BLaER1 (cell line): ENCODE measurements at regions not wholly inside any gene's neighbourhood (a gene's known extent, or its start where the extent isn't known, plus 50 kb on each side); places are given as distances from the start of the nearest gene placed in this dataset.
A peak's percentile ranks its signal among the peaks of the same experiment; 100 is the strongest.

Source experiments
- H3K27ac ChIP-seq: shearing (Covaris generic); formaldehyde crosslinking; 2 replicates; pipeline ENCODE4 v1.8.1; 2022
- H3K27me3 ChIP-seq: shearing (Covaris generic); formaldehyde crosslinking; 2 replicates; pipeline ENCODE4 v1.8.1; 2022
- H3K36me3 ChIP-seq: shearing (Covaris generic); formaldehyde crosslinking; 2 replicates; pipeline ENCODE4 v1.8.1; 2022
- H3K4me1 ChIP-seq: shearing (Covaris generic); formaldehyde crosslinking; 2 replicates; pipeline ENCODE4 v1.8.1; 2022
- H3K4me2 ChIP-seq: shearing (Covaris generic); formaldehyde crosslinking; 2 replicates; pipeline ENCODE4 v1.8.1; 2022
- H3K4me3 ChIP-seq: shearing (Covaris generic); formaldehyde crosslinking; 2 replicates; pipeline ENCODE4 v1.8.1; 2022
- H3K9ac ChIP-seq: shearing (Covaris generic); formaldehyde crosslinking; 2 replicates; pipeline ENCODE4 v1.8.1; 2022
- H3K9me3 ChIP-seq: shearing (Covaris generic); formaldehyde crosslinking; 2 replicates; pipeline ENCODE4 v1.8.1; 2022
- H4K20me1 ChIP-seq: shearing (Covaris generic); formaldehyde crosslinking; 2 replicates; pipeline ENCODE4 v1.8.1; 2022
- Cebpa-rat ChIP-seq: shearing (Covaris generic); IDR thresholded peaks from 2 replicates; pipeline ENCODE4 v1.8.1; 2022

DNA sequence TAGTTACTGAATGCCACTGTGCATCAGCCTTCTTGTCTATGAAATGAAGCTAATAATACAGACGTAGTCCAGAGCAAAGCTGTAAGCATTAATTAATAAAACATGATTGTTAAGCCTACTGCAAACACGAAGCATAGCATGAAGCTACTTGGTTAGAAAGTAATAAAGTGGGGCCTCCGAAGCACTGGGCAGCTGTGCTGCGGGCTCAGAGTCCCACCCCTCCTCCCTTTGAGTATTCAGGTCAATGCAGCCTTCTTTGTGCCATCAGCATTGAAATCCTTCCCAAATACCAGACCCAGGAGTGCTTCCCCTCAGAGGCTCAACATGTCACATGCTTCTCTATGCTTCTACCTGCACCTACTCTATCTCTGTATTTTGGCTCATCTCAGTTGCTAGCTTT lies 1112.6 kb downstream of the IGSF11 start:
- no peaks in the 10 kb centered on the region for H3K9me3 ChIP-seq
- no peak overlapping the region for H3K4me2 ChIP-seq
- no peaks in the 10 kb centered on the region for H3K4me1 ChIP-seq
- no peak overlapping the region for H3K4me3 ChIP-seq
- H3K36me3 ChIP-seq, result no peaks in the 10 kb centered on the region
- H3K9ac ChIP-seq, result no peak overlapping the region
- H3K27ac ChIP-seq, result no peak overlapping the region
- no peaks in the 10 kb centered on the region for H3K27me3 ChIP-seq
- TF ChIP-seq Cebpa-rat, result no peak
- no peaks in the 10 kb centered on the region for H4K20me1 ChIP-seq

DNA sequence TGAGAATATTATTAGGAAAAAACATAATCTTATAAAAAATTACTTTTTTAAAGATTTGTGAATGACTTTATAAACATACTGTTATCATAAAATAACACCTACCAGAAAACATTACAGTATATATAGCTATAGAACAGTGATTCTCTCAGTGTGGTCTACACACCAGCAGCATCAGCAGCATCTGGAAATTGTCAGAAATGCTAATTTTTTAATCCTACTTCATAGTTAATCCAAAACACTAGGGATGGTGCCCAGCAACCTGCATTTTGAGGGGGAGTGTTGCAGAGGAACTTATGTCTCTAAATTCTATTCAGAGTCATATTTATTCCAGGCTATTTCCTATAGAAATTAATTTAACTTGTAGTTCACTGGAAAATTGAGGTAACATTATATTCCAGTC lies 1107.8 kb downstream of the IGSF11 start:
- Histone ChIP-seq H3K4me3 (no peak overlapping the region), H4K20me1 (no peaks in the 10 kb centered on the region), H3K27me3 (no peaks in the 10 kb centered on the region), H3K9ac (no peak overlapping the region), H3K27ac (no peak overlapping the region), H3K9me3 (no peaks in the 10 kb centered on the region), H3K4me1 (no peaks in the 10 kb centered on the region), H3K4me2 (no peak overlapping the region), H3K36me3 (no peaks in the 10 kb centered on the region)
- no peak for TF ChIP-seq Cebpa-rat

DNA sequence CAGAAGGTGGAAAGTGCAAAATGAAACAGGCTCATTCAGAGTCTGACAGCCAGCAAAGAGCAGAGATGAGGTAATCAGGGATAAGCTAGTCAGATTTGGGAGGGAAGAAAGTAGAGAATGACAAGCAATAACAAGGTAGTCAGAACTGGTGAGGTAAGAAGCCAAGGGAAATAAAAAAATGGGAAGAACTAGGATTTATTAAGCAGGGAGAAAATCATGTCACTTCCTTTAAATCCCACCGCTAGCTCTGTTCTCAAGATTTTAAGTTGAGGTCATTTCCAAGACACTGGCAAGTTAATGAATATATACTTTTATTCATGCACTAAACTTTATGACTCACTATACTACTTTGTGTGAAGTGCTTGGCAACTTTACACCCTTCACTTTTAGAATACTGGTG lies 1106.8 kb downstream of the IGSF11 start:
- Histone ChIP-seq H3K9ac (no peak overlapping the region), H4K20me1 (no peaks in the 10 kb centered on the region), H3K36me3 (no peaks in the 10 kb centered on the region), H3K4me1 (no peaks in the 10 kb centered on the region), H3K9me3 (no peaks in the 10 kb centered on the region), H3K4me3 (no peak overlapping the region), H3K27me3 (no peaks in the 10 kb centered on the region), H3K27ac (no peak overlapping the region), H3K4me2 (no peak overlapping the region)
- no peak for TF ChIP-seq Cebpa-rat

DNA sequence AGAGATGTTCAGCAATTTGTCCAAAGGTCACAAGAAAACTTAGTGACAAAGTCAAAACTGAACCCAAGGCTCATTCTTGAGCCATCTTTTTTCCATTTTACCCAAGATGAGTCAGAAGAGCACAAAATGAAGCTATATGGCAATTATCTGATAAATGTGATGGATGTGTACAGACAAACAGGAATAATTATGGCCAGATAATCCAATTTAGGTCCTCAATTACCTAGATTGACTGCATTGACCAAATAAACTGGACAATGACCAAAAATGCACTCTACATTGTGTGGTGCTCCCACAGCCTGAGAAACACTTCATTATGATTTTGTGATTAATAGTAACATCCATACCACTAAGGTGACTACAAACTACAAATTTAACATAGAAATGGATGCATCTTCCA lies 1105.8 kb downstream of the IGSF11 start:
- Histone ChIP-seq H3K4me1 (no peaks in the 10 kb centered on the region), H3K27me3 (no peaks in the 10 kb centered on the region), H3K9me3 (no peaks in the 10 kb centered on the region), H3K27ac (no peak overlapping the region), H3K4me2 (no peak overlapping the region), H3K36me3 (no peaks in the 10 kb centered on the region), H3K9ac (no peak overlapping the region), H3K4me3 (no peak overlapping the region), H4K20me1 (no peaks in the 10 kb centered on the region)
- no peak for TF ChIP-seq Cebpa-rat

DNA sequence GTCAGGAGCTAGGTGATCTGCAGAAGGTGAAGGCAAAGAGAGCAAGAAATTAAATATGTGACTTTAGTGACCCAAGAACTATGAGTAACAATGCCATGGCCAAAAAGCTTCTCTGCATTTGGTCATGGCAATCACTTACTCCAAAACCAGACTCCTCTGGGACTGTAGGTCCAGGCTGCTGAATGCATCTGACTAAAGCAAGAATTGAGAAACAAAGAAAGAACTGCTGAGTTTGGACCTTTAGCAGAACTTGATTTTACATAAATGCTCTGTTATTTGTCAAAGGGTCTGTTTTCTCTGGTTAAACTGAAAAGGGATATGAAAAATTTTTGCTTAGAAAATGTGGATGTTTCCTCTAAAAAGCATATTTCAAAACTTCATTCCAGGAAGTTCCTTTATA lies 1102.2 kb downstream of the IGSF11 start:
- Histone ChIP-seq H3K4me1 (no peaks in the 10 kb centered on the region), H3K27me3 (no peaks in the 10 kb centered on the region), H3K9me3 (no peaks in the 10 kb centered on the region), H3K4me3 (no peak overlapping the region), H3K27ac (no peak overlapping the region), H3K36me3 (no peaks in the 10 kb centered on the region), H3K9ac (no peak overlapping the region), H3K4me2 (no peak overlapping the region), H4K20me1 (no peaks in the 10 kb centered on the region)
- no peak for TF ChIP-seq Cebpa-rat

DNA sequence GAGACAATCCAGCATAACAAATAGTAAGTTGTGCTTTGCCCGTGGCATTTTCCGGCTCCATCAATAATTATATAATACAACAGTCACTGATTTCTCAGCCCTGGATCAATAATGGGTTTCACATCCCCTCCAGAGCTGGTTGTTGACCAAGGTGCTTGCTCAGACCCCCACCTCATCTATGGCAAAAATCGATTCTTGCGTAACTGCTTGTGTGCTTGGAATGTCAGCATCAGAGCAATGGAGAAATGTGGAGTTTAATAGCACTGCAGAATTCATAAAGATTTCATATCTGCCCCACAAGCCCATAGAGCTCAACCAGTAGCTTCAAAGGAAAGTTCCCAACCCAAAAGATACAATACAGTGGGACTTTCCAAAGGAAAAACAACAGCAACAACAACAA lies 1098.5 kb downstream of the IGSF11 start:
- peaks cover 3% of the 10 kb centered on the region; the same call in 1 of the 2 replicates for H3K4me1 ChIP-seq
- no peak overlapping the region for H3K4me2 ChIP-seq
- TF ChIP-seq Cebpa-rat, result 0 out of 2 replicates have a peak, but pooled peaks have one; percentile 42
- no peaks in the 10 kb centered on the region for H3K36me3 ChIP-seq
- no peaks in the 10 kb centered on the region for H3K27me3 ChIP-seq
- H4K20me1 ChIP-seq, result no peaks in the 10 kb centered on the region
- no peak overlapping the region for H3K27ac ChIP-seq
- H3K4me3 ChIP-seq, result no peak overlapping the region
- H3K9ac ChIP-seq, result no peak overlapping the region
- no peaks in the 10 kb centered on the region for H3K9me3 ChIP-seq

DNA sequence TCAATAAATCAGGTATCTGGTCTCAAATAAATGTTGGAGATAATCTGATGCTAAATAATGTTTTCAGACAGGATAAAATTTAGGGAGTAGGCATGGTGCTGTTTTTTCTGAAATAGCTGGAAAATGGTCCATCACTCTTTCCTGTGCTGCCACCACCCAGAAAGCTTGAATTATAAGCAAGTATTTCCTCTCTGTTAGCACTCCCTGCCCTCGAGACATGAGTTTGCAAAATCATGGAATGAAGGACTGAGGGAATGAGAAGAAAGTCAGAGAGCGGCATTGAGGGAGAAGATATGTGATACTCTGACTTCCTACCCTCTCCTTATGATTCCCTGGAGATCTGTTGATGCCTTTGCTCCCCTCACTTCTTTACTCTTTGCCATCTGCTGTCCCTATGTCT lies 1095.7 kb downstream of the IGSF11 start:
- H3K4me1 ChIP-seq, result peaks cover 12% of the 10 kb centered on the region
- H3K9ac ChIP-seq, result no peak overlapping the region
- no peak overlapping the region for H3K4me2 ChIP-seq
- no peaks in the 10 kb centered on the region for H3K27me3 ChIP-seq
- H3K4me3 ChIP-seq, result no peak overlapping the region
- H4K20me1 ChIP-seq, result no peaks in the 10 kb centered on the region
- H3K36me3 ChIP-seq, result no peaks in the 10 kb centered on the region
- no peaks in the 10 kb centered on the region for H3K9me3 ChIP-seq
- TF ChIP-seq Cebpa-rat, result no peak
- no peak overlapping the region for H3K27ac ChIP-seq

DNA sequence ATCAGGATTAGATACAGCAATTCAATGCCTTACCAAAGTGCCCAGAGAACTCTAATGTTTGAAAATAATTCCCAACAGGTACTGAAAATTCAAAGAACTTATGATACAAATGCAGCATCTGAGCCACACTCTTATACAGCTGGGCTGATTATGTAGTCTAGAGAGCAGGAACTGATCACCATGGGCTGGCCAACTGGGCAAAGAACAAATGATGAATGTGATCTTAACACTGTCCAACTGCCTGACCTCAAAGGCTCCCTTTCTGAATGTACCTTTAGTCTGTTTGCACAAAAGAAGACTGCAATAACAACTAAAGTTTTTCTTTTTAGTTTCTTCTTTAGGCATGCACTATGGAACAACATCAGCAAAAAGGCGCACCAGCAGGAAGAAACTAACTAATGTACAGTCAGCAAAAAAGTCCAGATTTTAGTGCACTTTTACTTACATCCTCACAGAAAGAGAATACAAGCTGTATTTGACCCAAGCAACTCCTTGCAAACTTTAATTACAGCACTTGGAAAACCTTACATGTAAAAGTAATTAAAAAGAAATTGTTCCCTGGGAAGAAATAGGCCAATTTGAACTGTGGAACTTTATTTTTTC lies 1095.1 kb downstream of the IGSF11 start:
- H3K4me1 ChIP-seq, result peaks cover 16% of the 10 kb centered on the region
- no peaks in the 10 kb centered on the region for H4K20me1 ChIP-seq
- no peak overlapping the region for H3K9ac ChIP-seq
- no peaks in the 10 kb centered on the region for H3K36me3 ChIP-seq
- no peak overlapping the region for H3K4me3 ChIP-seq
- no peak for TF ChIP-seq Cebpa-rat
- H3K27ac ChIP-seq, result no peak overlapping the region
- H3K4me2 ChIP-seq, result no peak overlapping the region
- H3K27me3 ChIP-seq, result no peaks in the 10 kb centered on the region
- H3K9me3 ChIP-seq, result no peaks in the 10 kb centered on the region

DNA sequence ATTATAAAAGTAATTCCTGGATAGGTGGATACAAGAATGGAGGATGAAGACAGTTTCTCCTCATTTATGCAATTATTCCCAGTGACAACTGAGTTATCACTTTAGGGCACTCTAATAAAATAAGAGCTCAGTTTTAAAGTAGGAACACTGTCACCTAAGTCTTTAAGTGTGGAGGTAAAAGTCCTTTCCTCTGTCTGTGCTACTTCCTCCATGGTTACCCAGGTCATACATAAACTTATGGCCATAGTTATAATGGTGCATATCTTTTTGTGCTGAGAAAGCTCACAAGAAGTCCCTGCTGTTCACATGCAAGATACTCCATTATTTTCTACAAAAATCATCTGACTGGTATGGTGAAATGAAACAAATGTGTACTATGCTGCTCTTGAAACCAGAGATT lies 1093.6 kb downstream of the IGSF11 start:
- no peak for TF ChIP-seq Cebpa-rat
- H3K9me3 ChIP-seq, result no peaks in the 10 kb centered on the region
- peaks cover 28% of the 10 kb centered on the region for H3K4me1 ChIP-seq
- H3K36me3 ChIP-seq, result no peaks in the 10 kb centered on the region
- peak overlapping the region; percentile 18; the same call in 1 of the 2 replicates for H3K4me2 ChIP-seq
- no peaks in the 10 kb centered on the region for H3K27me3 ChIP-seq
- no peak overlapping the region for H3K27ac ChIP-seq
- no peak overlapping the region for H3K4me3 ChIP-seq
- no peaks in the 10 kb centered on the region for H4K20me1 ChIP-seq
- H3K9ac ChIP-seq, result no peak overlapping the region

DNA sequence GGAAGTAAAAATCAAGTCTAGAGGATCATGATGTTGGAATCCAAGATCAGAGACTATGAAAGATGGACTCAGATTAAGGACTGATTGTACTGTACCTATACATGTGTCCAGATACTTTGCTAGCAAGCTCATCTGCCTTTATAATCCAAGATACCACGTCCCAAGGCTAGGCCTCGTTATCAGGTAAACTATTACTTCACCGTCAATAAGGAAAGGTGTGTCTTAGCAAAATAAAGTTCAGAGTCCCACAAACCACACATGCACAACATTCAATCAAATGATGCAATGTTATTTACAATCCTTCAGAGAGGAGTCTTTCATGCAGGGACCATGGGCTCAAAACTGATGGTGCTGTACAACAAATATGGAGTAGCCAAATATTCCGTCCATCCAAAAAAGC lies 1092.9 kb downstream of the IGSF11 start:
- Histone ChIP-seq H3K9me3 (no peaks in the 10 kb centered on the region), H3K4me2 (peak overlapping the region; percentile 18), H3K36me3 (no peaks in the 10 kb centered on the region), H3K4me3 (no peak overlapping the region), H4K20me1 (no peaks in the 10 kb centered on the region), H3K9ac (no peak overlapping the region), H3K27ac (no peak overlapping the region), H3K27me3 (no peaks in the 10 kb centered on the region), H3K4me1 (peaks cover 36% of the 10 kb centered on the region)
- TF ChIP-seq Cebpa-rat, result no peak

DNA sequence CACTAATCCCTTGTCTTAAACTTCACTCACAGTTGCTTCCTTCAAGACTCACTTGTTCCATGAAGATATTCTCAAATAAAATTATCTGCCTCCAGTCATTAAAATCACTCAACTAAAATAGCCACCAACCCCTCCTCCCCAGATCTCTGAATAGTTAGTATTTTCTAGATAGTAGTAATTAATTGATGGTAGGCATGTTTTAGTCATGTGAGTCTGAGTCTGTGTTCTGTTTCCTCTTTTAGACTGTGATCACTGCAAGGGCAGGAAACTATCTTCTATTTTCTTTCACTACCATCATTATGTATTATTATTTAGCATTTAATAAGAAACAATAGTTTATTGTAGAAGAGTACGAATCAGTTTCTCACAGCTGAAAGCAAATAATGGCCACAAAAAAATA lies 1080.5 kb downstream of the IGSF11 start:
- no peaks in the 10 kb centered on the region for H4K20me1 ChIP-seq
- no peaks in the 10 kb centered on the region for H3K27me3 ChIP-seq
- no peaks in the 10 kb centered on the region for H3K4me1 ChIP-seq
- no peaks in the 10 kb centered on the region for H3K9me3 ChIP-seq
- TF ChIP-seq Cebpa-rat, result no peak
- H3K36me3 ChIP-seq, result no peaks in the 10 kb centered on the region
- no peak overlapping the region for H3K9ac ChIP-seq
- no peak overlapping the region for H3K4me3 ChIP-seq
- no peak overlapping the region for H3K27ac ChIP-seq
- no peak overlapping the region for H3K4me2 ChIP-seq
